ENCODE measurements at regions not wholly inside any gene's neighbourhood (a gene's known extent, or its start where the extent isn't known, plus 50 kb on each side); places are given as distances from the start of the nearest gene placed in this dataset.

DNA sequence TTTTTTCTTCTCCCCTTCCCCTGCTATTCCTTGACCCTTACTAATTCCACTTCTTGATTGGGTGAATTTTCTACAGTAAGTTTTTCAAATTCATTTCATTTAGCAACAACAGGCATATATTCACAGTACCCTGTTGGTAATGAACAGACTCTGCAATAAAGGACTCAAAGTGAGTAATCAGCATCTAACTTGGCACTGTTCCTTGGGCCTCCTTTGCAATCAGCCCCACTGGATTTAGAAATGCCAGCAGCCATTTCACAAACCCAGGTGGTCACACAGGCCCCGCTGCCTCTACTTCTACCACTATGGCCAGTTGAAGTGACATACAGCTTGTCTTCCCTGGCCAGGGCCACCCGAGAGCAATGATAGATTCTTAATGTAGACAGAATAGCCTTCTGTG lies 113.8 kb downstream of the CYB561 start:
- no peak overlapping the region for H2BK15ac ChIP-seq (ENCODE audit: low read length)
- no peak overlapping the region for H4K91ac ChIP-seq (ENCODE audit: low read depth, low read length, poor library complexity)
- no peaks in the 10 kb centered on the region for H3K4me1 ChIP-seq (ENCODE audit: control insufficient read depth in 2 of 2, insufficient read depth in 1 of 2, low read depth in 1 of 2, low read length in 2 of 2)
- no peak overlapping the region for H3K4me2 ChIP-seq (ENCODE audit: insufficient read depth, low read length, poor library complexity, severe bottlenecking)
- H2AFZ ChIP-seq (ENCODE audit: low read length), result no peak overlapping the region
- H3K4ac ChIP-seq (ENCODE audit: low read length), result no peak overlapping the region
- H2AK5ac ChIP-seq (ENCODE audit: low read depth, low read length), result no peak overlapping the region
- H3K79me1 ChIP-seq (ENCODE audit: low read depth, low read length), result no peaks in the 10 kb centered on the region
- H2BK120ac ChIP-seq (ENCODE audit: low read depth, low read length), result no peak overlapping the region
- no peak overlapping the region for H4K8ac ChIP-seq (ENCODE audit: low read depth, low read length)
- H3K4me3 ChIP-seq (ENCODE audit: low read length in 2 of 2), result no peak overlapping the region
- no peak for DNase-seq (ENCODE audit: low spot score)
- H3K9ac ChIP-seq (ENCODE audit: low read depth, low read length, poor library complexity), result no peak overlapping the region
- no peaks in the 10 kb centered on the region for H3K9me3 ChIP-seq (replicated peaks in 1 of 2; ENCODE audit: control insufficient read depth in 2 of 2, insufficient read depth in 1 of 2, low read depth in 1 of 2, low read length in 2 of 2)
- no peak overlapping the region for H2BK5ac ChIP-seq (ENCODE audit: low read length)
- no peak overlapping the region for H3K23ac ChIP-seq (ENCODE audit: low read depth, low read length, poor library complexity)
- H3K27ac ChIP-seq (replicated peaks; ENCODE audit: low read length), result no peak overlapping the region
- no peak overlapping the region for H3K14ac ChIP-seq (ENCODE audit: low read length)
- H3K36me3 ChIP-seq (replicated peaks in 1 of 2; ENCODE audit: control insufficient read depth in 2 of 2, insufficient read depth in 2 of 2, low read length in 2 of 2), result peaks cover 3 to 67% of the 10 kb centered on the region in 2 donors
- no CpG with 5 or more reads among the region's 2 CpGs for WGBS, 2 donors (ENCODE audit: extremely low coverage in 2 of 2, insufficient read length in 2 of 2, insufficient replicate concordance in 1 of 2)
- H3K18ac ChIP-seq (ENCODE audit: low read length), result no peak overlapping the region
- no peaks in the 10 kb centered on the region for H3K27me3 ChIP-seq (ENCODE audit: control insufficient read depth in 3 of 3, insufficient read depth in 3 of 3, low read depth in 1 of 3, low read length in 3 of 3)
- no peak overlapping the region for H2BK12ac ChIP-seq (ENCODE audit: low read length)

DNA sequence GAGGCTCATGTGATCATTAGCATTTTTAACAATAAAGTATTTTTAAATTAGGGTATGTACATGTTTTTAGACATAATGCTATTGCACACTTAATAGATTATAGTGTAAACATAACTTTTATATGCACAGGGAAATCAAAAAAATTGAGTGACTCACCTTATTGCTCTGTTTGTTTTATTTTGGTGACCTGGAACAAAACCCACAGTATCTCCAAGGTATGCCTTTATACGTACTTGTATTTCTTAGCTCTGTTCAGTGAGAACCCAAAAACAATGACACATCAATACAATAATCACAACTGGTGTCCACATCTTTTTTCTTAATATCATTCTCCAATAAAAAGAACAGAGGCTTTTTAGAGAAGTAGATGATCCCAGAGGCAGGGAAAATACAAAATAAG lies 112.2 kb downstream of the CYB561 start:
- Histone ChIP-seq H3K36me3 (replicated peaks in 1 of 2; ENCODE audit: control insufficient read depth in 2 of 2, insufficient read depth in 2 of 2, low read length in 2 of 2) (peaks cover 0 to 60% of the 10 kb centered on the region in 2 donors), H3K4ac (ENCODE audit: low read length) (no peak overlapping the region), H4K91ac (ENCODE audit: low read depth, low read length, poor library complexity) (no peak overlapping the region), H2AK5ac (ENCODE audit: low read depth, low read length) (no peak overlapping the region), H2AFZ (ENCODE audit: low read length) (no peak overlapping the region), H3K9ac (ENCODE audit: low read depth, low read length, poor library complexity) (no peak overlapping the region), H3K27ac (replicated peaks; ENCODE audit: low read length) (no peak overlapping the region), H4K8ac (ENCODE audit: low read depth, low read length) (no peak overlapping the region), H3K4me2 (ENCODE audit: insufficient read depth, low read length, poor library complexity, severe bottlenecking) (no peak overlapping the region), H3K14ac (ENCODE audit: low read length) (no peak overlapping the region), H2BK12ac (ENCODE audit: low read length) (no peak overlapping the region), H3K4me3 (ENCODE audit: low read length in 2 of 2) (no peak overlapping the region), H2BK5ac (ENCODE audit: low read length) (no peak overlapping the region), H3K79me1 (ENCODE audit: low read depth, low read length) (no peaks in the 10 kb centered on the region), H3K9me3 (replicated peaks in 1 of 2; ENCODE audit: control insufficient read depth in 2 of 2, insufficient read depth in 1 of 2, low read depth in 1 of 2, low read length in 2 of 2) (no peaks in the 10 kb centered on the region), H3K4me1 (ENCODE audit: control insufficient read depth in 2 of 2, insufficient read depth in 1 of 2, low read depth in 1 of 2, low read length in 2 of 2) (no peaks in the 10 kb centered on the region), H3K27me3 (ENCODE audit: control insufficient read depth in 3 of 3, insufficient read depth in 3 of 3, low read depth in 1 of 3, low read length in 3 of 3) (no peaks in the 10 kb centered on the region), H2BK15ac (ENCODE audit: low read length) (no peak overlapping the region), H2BK120ac (ENCODE audit: low read depth, low read length) (no peak overlapping the region), H3K23ac (ENCODE audit: low read depth, low read length, poor library complexity) (no peak overlapping the region), H3K18ac (ENCODE audit: low read length) (no peak overlapping the region)
- no peak for DNase-seq (ENCODE audit: low spot score)
- WGBS, 2 donors (ENCODE audit: extremely low coverage in 2 of 2, insufficient read length in 2 of 2, insufficient replicate concordance in 1 of 2), result no CpG with 5 or more reads among the region's 1 CpG

DNA sequence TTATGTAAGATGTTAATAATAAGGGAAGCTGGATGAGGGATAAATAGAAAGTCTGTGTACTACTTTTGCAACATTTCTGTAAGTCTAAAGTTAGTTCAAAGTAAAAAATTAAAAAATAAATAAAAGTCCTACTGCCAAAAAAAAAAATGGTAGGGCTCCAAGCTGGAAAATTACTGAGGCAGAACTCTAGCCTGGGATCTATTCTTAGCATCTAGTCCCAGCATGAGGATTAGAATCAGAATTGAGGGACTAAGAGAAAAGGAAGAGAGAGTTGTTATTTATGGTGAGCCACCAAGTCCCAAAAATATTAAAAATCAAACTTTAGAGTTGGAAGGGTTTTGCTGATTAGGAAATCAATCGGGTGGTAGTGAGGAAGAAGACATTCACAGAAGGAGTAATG lies 110.3 kb downstream of the CYB561 start:
- no peak overlapping the region for H3K23ac ChIP-seq (ENCODE audit: low read depth, low read length, poor library complexity)
- H2BK5ac ChIP-seq (ENCODE audit: low read length), result no peak overlapping the region
- H3K18ac ChIP-seq (ENCODE audit: low read length), result no peak overlapping the region
- H3K27ac ChIP-seq (replicated peaks; ENCODE audit: low read length), result no peak overlapping the region
- H3K4me3 ChIP-seq (ENCODE audit: low read length in 2 of 2), result no peak overlapping the region
- H3K9ac ChIP-seq (ENCODE audit: low read depth, low read length, poor library complexity), result no peak overlapping the region
- H4K91ac ChIP-seq (ENCODE audit: low read depth, low read length, poor library complexity), result no peak overlapping the region
- no peaks in the 10 kb centered on the region for H3K9me3 ChIP-seq (replicated peaks in 1 of 2; ENCODE audit: control insufficient read depth in 2 of 2, insufficient read depth in 1 of 2, low read depth in 1 of 2, low read length in 2 of 2)
- H3K27me3 ChIP-seq (ENCODE audit: control insufficient read depth in 3 of 3, insufficient read depth in 3 of 3, low read depth in 1 of 3, low read length in 3 of 3), result no peaks in the 10 kb centered on the region
- H2BK15ac ChIP-seq (ENCODE audit: low read length), result no peak overlapping the region
- no peak for DNase-seq (ENCODE audit: low spot score)
- H2AK5ac ChIP-seq (ENCODE audit: low read depth, low read length), result no peak overlapping the region
- no peak overlapping the region for H3K4me2 ChIP-seq (ENCODE audit: insufficient read depth, low read length, poor library complexity, severe bottlenecking)
- H3K79me1 ChIP-seq (ENCODE audit: low read depth, low read length), result no peaks in the 10 kb centered on the region
- H3K36me3 ChIP-seq (replicated peaks in 1 of 2; ENCODE audit: control insufficient read depth in 2 of 2, insufficient read depth in 2 of 2, low read length in 2 of 2), result peaks cover 0 to 61% of the 10 kb centered on the region in 2 donors
- no peak overlapping the region for H4K8ac ChIP-seq (ENCODE audit: low read depth, low read length)
- H2BK12ac ChIP-seq (ENCODE audit: low read length), result no peak overlapping the region
- H2BK120ac ChIP-seq (ENCODE audit: low read depth, low read length), result no peak overlapping the region
- WGBS, 2 donors (ENCODE audit: extremely low coverage in 2 of 2, insufficient read length in 2 of 2, insufficient replicate concordance in 1 of 2), result no CpG with 5 or more reads among the region's 1 CpG
- peaks cover 0 to 2% of the 10 kb centered on the region in 2 donors for H3K4me1 ChIP-seq (ENCODE audit: control insufficient read depth in 2 of 2, insufficient read depth in 1 of 2, low read depth in 1 of 2, low read length in 2 of 2)
- no peak overlapping the region for H3K14ac ChIP-seq (ENCODE audit: low read length)
- H2AFZ ChIP-seq (ENCODE audit: low read length), result no peak overlapping the region
- H3K4ac ChIP-seq (ENCODE audit: low read length), result no peak overlapping the region

DNA sequence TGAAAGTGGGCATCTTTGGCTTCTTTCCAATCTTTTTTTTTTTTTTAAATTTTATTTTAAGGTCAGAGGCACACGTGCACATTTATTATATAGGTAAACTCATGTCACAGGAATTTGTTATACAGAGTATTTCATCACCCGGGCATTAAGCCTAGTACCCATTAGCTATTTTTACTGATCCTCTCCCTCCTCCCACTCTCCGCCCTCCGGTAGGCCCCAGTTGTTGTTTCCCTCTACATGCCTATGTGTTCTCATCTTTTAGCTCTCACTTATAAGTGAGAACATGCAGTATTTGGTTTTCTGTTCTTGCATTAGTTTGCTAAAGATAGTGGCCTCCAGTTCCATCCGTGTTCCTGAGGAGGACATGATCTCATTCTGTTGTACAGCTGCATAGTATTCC lies 108.5 kb downstream of the CYB561 start:
- H3K4me3 ChIP-seq (ENCODE audit: low read length in 2 of 2), result no peak overlapping the region
- no peaks in the 10 kb centered on the region for H3K9me3 ChIP-seq (replicated peaks in 1 of 2; ENCODE audit: control insufficient read depth in 2 of 2, insufficient read depth in 1 of 2, low read depth in 1 of 2, low read length in 2 of 2)
- no peak overlapping the region for H4K91ac ChIP-seq (ENCODE audit: low read depth, low read length, poor library complexity)
- no peak overlapping the region for H3K9ac ChIP-seq (ENCODE audit: low read depth, low read length, poor library complexity)
- no peak overlapping the region for H3K14ac ChIP-seq (ENCODE audit: low read length)
- H2BK15ac ChIP-seq (ENCODE audit: low read length), result no peak overlapping the region
- no peak overlapping the region for H4K8ac ChIP-seq (ENCODE audit: low read depth, low read length)
- H3K27me3 ChIP-seq (ENCODE audit: control insufficient read depth in 3 of 3, insufficient read depth in 3 of 3, low read depth in 1 of 3, low read length in 3 of 3), result no peaks in the 10 kb centered on the region
- no peak overlapping the region for H2AFZ ChIP-seq (ENCODE audit: low read length)
- no peak overlapping the region for H2AK5ac ChIP-seq (ENCODE audit: low read depth, low read length)
- no peak overlapping the region for H3K18ac ChIP-seq (ENCODE audit: low read length)
- no peak overlapping the region for H2BK12ac ChIP-seq (ENCODE audit: low read length)
- DNase-seq (ENCODE audit: low spot score), result no peak
- H3K36me3 ChIP-seq (replicated peaks in 1 of 2; ENCODE audit: control insufficient read depth in 2 of 2, insufficient read depth in 2 of 2, low read length in 2 of 2), result peaks cover 0 to 61% of the 10 kb centered on the region in 2 donors
- no peak overlapping the region for H3K4ac ChIP-seq (ENCODE audit: low read length)
- no peak overlapping the region for H2BK5ac ChIP-seq (ENCODE audit: low read length)
- no peak overlapping the region for H2BK120ac ChIP-seq (ENCODE audit: low read depth, low read length)
- H3K27ac ChIP-seq (replicated peaks; ENCODE audit: low read length), result no peak overlapping the region
- no peaks in the 10 kb centered on the region for H3K79me1 ChIP-seq (ENCODE audit: low read depth, low read length)
- H3K4me2 ChIP-seq (ENCODE audit: insufficient read depth, low read length, poor library complexity, severe bottlenecking), result no peak overlapping the region
- H3K4me1 ChIP-seq (ENCODE audit: control insufficient read depth in 2 of 2, insufficient read depth in 1 of 2, low read depth in 1 of 2, low read length in 2 of 2), result peaks cover 0 to 2% of the 10 kb centered on the region in 2 donors
- no peak overlapping the region for H3K23ac ChIP-seq (ENCODE audit: low read depth, low read length, poor library complexity)
- WGBS, 2 donors (ENCODE audit: extremely low coverage in 2 of 2, insufficient read length in 2 of 2, insufficient replicate concordance in 1 of 2), result no CpG with 5 or more reads among the region's 5 CpGs

Data from neuronal stem cell (in vitro differentiated cells).